ENCODE measurements at regions not wholly inside any gene's neighbourhood (a gene's known extent, or its start where the extent isn't known, plus 50 kb on each side); places are given as distances from the start of the nearest gene placed in this dataset.
"Not testable (repeated sequence)": the region's sequence is repeated elsewhere in the genome, so short reads cannot be mapped to it uniquely, and the experiment has no call there.

DNA sequence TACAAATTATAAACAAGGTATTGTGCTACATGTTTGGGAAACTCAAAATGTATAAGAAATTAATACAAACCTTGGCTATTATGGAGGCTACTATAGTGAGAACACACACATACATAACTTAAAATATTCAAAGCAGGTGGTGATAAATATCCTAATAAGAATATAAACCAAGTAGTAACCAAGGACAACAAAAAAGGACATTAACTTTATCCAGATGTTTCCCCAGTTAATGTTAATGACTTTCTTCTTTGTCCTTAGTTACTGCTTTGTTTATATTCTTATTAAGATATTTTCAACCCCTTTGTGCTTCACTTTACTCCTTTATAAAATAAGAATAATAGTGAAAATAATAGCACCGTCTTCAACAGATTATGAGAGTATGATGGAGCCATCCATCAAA, 241.6 kb downstream of the CALCRL start:
- in situ Hi-C loops (cut with HindIII; ENCODE audit: low sequenced_read_pairs) = no loop called here

DNA sequence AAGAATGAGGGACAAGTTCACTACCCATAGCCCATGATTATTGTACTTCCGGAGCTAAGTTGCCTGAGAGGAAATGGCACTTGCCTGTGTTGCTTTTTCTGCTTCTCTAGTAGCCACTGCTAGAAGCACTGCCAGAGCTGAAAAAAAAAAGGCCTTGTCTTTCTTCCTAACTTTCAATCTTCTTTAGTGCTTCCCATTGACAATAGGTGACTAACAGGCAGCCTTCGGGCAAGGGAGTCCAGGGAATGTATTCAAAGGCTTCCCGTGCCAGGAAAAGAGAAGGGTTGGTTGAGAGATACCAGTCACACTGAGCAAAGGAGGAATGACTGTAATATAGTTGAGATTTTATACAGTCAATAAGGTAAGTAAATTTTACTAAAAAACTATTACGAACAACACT, 242.0 kb downstream of the CALCRL start:
- in situ Hi-C loops (cut with HindIII; ENCODE audit: low sequenced_read_pairs) = no loop called here

DNA sequence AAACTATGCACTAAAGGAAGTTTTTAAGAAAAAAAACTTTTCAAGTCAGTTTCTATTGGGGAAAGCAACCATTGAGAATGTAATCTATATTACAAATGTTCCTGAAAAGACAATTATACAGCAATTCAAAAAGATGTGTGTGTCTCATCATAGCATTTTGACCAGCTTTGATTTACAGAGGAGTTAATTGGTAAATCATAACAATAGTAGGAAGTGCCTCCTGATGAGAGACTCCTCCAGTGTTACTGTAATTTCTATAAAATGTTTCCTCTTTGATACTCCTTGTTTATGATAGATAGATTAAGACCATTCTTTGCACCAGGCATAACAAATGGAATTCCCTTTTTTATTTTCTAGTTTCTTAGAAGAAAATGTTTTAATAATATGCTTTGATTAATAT, 249.9 kb downstream of the CALCRL start:
- in situ Hi-C loops (cut with HindIII; ENCODE audit: low sequenced_read_pairs) = no loop called here

DNA sequence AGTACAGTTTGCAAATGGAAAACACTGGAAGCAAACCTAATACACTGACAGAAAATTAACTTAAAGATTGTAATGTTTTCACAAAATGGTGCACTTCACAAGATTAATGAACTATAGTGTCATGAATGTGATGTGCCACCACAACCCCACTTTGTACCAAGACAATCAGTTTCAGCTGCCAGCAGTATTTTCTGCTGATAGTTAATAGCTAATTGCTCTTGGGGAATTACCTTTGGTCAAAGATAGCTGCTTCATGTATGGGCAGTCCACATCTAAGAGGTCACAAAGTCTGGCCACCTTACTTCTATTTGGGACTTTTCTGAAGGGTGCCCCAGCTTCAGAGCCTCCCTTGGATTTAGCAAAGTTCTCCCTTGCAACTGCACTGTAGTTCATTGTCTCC, 254.0 kb downstream of the CALCRL start:
- in situ Hi-C loops (cut with HindIII; ENCODE audit: low sequenced_read_pairs) = no loop called here

- in situ Hi-C loops (cut with HindIII; ENCODE audit: low sequenced_read_pairs) = no loop called here
These were observed 259.0 kb downstream of the CALCRL start for GRCh38 chr2:187188783-187189631.

- in situ Hi-C loops (cut with HindIII; ENCODE audit: low sequenced_read_pairs) = no loop called here
These were observed 260.5 kb downstream of the CALCRL start for GRCh38 chr2:187187519-187187918.

DNA sequence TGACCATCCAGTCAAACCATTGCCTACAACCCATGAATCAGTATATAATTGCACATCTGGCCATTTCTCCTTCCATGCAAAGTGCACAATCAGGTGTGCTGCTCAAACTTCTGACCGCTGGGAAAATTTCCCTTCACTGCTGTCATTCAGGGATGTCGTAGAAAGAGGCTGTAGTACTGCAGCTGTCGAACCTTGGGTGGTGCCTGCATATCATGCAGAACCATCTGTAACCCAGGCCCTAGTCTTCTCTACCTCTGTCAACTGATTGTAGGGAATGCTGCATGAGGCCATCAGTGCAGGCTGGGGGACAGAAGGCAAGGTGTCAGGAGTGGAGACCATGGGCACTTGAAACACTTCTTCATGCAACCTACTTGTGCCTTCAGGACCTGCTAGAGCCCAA, 267.5 kb downstream of the CALCRL start:
- in situ Hi-C loops (cut with HindIII; ENCODE audit: low sequenced_read_pairs) = no loop called here

GRCh38 chr2:187178876-187179275, 269.2 kb downstream of the CALCRL start:
- in situ Hi-C loops (cut with HindIII; ENCODE audit: low sequenced_read_pairs) = not testable (repeated sequence)

DNA sequence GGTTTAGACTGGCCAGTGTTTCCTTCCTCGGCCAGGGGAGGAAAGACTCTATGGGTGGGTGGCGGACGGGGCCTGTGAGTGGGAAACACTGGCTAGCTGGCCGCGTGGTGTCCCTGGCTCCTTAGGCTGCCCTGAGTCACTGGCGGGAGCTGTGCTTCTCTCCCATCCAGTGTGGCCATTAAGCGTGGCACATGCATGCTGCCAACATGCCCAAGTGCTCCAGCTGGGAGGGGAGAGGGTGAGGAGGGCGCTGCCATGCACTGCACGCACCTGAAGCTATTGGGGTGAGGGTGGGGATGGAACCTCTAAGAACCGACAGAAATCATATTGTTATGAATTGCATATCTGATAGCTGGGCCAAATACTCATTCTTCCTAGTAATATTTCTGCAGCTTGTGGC, 270.8 kb downstream of the CALCRL start:
- in situ Hi-C loops (cut with HindIII; ENCODE audit: low sequenced_read_pairs) = no loop called here

DNA sequence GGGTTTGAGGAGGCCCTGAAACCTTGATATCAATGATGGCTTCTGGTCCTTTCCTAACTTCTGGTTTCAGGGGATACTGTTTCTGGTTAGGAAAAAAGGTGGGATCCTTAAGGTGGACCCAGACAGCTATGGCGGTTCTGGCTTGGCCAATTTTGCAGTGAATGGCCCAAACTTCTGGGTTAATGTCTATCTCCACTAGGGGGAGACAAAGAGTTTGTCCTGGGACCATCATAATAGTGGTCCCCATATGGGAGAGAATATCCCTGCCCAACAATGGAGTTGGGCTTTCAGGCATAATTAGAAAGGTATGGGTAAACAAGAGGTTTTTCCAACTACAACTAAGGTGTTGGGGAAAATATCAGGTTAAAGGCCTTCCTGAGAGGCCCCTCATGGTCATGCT, 273.5 kb downstream of the CALCRL start:
- in situ Hi-C loops (cut with HindIII; ENCODE audit: low sequenced_read_pairs) = no loop called here

DNA sequence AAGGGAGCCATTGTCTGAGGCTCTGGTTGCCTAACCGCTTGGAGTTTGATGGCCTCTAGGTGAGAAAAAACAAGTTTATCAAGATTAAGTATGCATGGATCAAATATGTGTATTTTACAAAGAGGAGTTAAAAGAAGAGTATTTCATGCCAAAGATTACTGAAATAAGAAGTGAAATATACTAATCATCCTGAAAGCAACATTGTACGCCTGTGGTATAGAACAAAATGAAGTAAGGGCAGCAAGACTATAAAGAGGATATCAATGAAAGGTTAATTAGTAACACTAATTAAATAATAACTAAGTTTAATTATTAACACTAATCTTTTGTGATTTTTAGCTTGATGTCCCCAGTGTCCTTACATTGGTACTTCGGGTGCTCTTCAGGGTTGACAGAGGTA, 276.7 kb downstream of the CALCRL start:
- in situ Hi-C loops (cut with HindIII; ENCODE audit: low sequenced_read_pairs) = no loop called here

- in situ Hi-C loops (cut with HindIII; ENCODE audit: low sequenced_read_pairs) = no loop called here
These were observed 278.2 kb downstream of the CALCRL start for GRCh38 chr2:187169864-187170263.

- in situ Hi-C loops (cut with HindIII; ENCODE audit: low sequenced_read_pairs) = no loop called here
These were observed 279.0 kb downstream of the CALCRL start for GRCh38 chr2:187168720-187169713.

- in situ Hi-C loops (cut with HindIII; ENCODE audit: low sequenced_read_pairs) = no loop called here
These were observed 280.6 kb downstream of the CALCRL start for GRCh38 chr2:187167491-187167890.

GRCh38 chr2:187165936-187166610, 282.0 kb downstream of the CALCRL start:
- in situ Hi-C loops (cut with HindIII; ENCODE audit: low sequenced_read_pairs) = no loop called here

- in situ Hi-C loops (cut with HindIII; ENCODE audit: low sequenced_read_pairs) = no loop called here
These were observed 289.6 kb downstream of the CALCRL start for GRCh38 chr2:187158452-187158851.

DNA sequence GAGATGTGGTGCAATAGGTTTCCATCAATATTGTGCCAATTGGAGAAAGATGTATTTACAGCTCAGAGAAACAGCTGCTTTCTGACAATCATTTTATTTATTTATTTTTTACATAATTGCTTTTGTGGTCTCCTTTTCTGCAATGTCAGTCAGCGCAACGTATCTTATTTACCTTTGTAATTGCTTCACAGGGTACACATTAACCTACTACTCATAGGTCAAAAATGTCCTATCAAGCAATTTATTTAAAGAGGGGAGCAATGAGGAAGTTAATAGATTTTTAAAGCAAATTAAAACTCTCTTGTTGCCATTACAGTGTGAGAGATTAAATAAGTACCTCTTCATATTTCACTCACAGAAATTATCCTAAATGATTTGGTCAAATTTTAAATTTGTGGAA, 291.0 kb downstream of the CALCRL start:
- in situ Hi-C loops (cut with HindIII; ENCODE audit: low sequenced_read_pairs) = no loop called here

DNA sequence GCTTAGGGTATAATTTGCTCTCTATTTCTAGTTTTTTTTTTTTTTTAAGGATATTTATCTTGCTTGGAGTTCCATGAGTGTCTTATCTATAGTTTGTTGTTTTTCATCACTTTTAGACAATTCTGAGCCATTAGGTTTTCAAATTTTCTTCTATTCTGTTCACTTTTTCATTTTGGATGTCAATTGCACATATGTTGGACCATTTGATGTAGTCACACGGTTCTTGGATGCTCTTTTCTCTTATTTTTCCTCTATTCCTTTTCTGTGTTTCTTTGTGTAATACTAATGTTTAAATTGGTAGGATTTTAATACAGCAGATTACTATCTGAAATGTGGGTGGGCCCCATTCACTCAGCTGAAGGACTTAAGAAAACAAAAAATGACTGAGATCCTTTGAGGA, 292.6 kb downstream of the CALCRL start:
- in situ Hi-C loops (cut with HindIII; ENCODE audit: low sequenced_read_pairs) = no loop called here

- in situ Hi-C loops (cut with HindIII; ENCODE audit: low sequenced_read_pairs) = no loop called here
These were observed 297.4 kb downstream of the CALCRL start for GRCh38 chr2:187150670-187151069.

DNA sequence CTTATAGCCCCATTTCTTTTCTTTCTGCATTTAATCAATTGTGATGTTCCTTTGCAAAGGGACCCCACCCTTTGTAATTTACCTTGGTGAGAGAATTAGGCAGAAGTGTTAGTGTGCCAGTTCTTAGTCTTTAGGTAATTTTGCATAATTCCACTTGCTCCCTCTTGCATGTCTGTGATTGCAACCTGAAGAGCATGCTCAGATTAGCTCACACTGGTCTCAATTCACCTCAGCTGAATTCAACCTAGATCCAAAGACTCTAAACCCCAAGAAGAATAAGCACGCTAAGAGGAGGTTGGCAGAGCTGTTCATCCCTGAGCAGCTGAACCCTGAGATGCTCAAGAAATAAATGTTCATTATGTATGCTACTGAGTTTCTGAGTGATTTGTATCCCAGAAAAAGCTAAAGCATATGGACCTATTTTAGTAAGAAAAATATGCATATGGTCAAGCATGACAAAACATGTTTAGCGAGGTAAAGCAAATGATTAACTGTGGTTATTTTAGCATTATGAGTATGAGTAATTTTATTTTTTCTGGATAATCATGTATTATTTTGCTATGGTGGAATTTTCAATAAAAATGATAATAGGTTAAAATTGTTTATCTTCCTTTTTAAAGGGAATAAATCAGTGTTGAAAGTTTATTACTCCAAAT, 299.2 kb upstream of the ZSWIM2 start:
- in situ Hi-C loops (cut with HindIII; ENCODE audit: low sequenced_read_pairs) = loop anchor here (25.0 kb wide), 1 partner anchor 314 kb away; no protein-coding TSS in a partner anchor

- in situ Hi-C loops (cut with HindIII; ENCODE audit: low sequenced_read_pairs) = loop anchor here (25.0 kb wide), 1 partner anchor 319 kb away; no protein-coding TSS in a partner anchor
These were observed 294.6 kb upstream of the ZSWIM2 start for GRCh38 chr2:187143537-187143936.

Data from endothelial cell of hepatic sinusoid (primary cell).